Lung (tissue), 11 donors: ENCODE measurements at regions not wholly inside any gene's neighbourhood (a gene's known extent, or its start where the extent isn't known, plus 50 kb on each side); places are given as distances from the start of the nearest gene placed in this dataset.

ENCODE experiments used
- ATAC-seq: fragments of 200-7000 bp; cut with Tn5 transposase; one replicate; pipeline ENCODE4 v1.9.1; 2020; ENCODE audit warnings: moderate number of reproducible peaks; ENCODE audit not compliant: insufficient read depth, low FRiP score
- DNase-seq, 3 donors: peaks; one replicate each; pipeline ENCODE4 v3.0.0-alpha.2; 2013 to 2017
- H3K27ac ChIP-seq, 2 donors: one replicate each; pipeline ENCODE4 v1.5.1; 2013; ENCODE audit warnings: mild to moderate bottlenecking in 2 of 2, moderate library complexity in 2 of 2, control low read depth in 1 of 2, inconsistent platforms in 1 of 2, low read depth in 1 of 2, low read length in 1 of 2
- H3K27me3 ChIP-seq, 3 donors: one replicate each; pipeline ENCODE4 v1.5.1; 2013; ENCODE audit warnings: low read length in 2 of 3; ENCODE audit not compliant: control insufficient read depth in 3 of 3, insufficient read depth in 3 of 3
- H3K36me3 ChIP-seq, 4 donors: one replicate each; pipeline ENCODE4 v1.5.1; 2013; ENCODE audit warnings: low read length in 4 of 4, mild to moderate bottlenecking in 1 of 4, moderate library complexity in 1 of 4; ENCODE audit not compliant: control insufficient read depth in 4 of 4, insufficient read depth in 4 of 4
- H3K4me1 ChIP-seq, 5 donors: one replicate each; pipeline ENCODE4 v1.5.1; 2013; ENCODE audit warnings: low read length in 5 of 5, mild to moderate bottlenecking in 2 of 5, moderate library complexity in 1 of 5; ENCODE audit not compliant: control insufficient read depth in 5 of 5, insufficient read depth in 5 of 5
- H3K4me3 ChIP-seq: one replicate; pipeline ENCODE4 v1.5.1; 2013; ENCODE audit warnings: mild to moderate bottlenecking, control low read depth, moderate library complexity
- H3K9ac ChIP-seq, 2 donors: one replicate each; pipeline ENCODE4 v1.5.1; 2013; ENCODE audit warnings: low read length in 2 of 2, control low read depth in 1 of 2; ENCODE audit not compliant: insufficient read depth in 1 of 2
- H3K9me3 ChIP-seq, 4 donors: one replicate each; pipeline ENCODE4 v1.5.1; 2013; ENCODE audit warnings: low read length in 3 of 4, mild to moderate bottlenecking in 1 of 4, moderate library complexity in 1 of 4; ENCODE audit not compliant: control insufficient read depth in 4 of 4, insufficient read depth in 3 of 4
- CTCF ChIP-seq: IDR thresholded peaks from 2 replicates; pipeline ENCODE4 v1.5.1; 2012; ENCODE audit warnings: mild to moderate bottlenecking; ENCODE audit errors: control extremely low read depth, extremely low read depth
- WGBS, 2 donors: extraction: QIAGEN DNeasy Blood & Tissue Kit; methylation state at CpG; one replicate each; pipeline ENCODE4 v1.1.7; 2013; 5-methylcytosine and 5-hydroxymethylcytosine counted together
- donor health status: control.
- donor health status: control.
- donor health status: Bipolar disorder and iron deficiency.
- donor health status: healthy.
- donor health status: DM: yes; HTN: yes; CAD: no.

- no peak for DNase-seq
- H3K27me3 ChIP-seq = peaks cover 4 to 17% (median 14%) of the 10 kb centered on the region in 3 donors
- H3K4me1 ChIP-seq = no peaks in the 10 kb centered on the region
- no peak overlapping the region for H3K4me3 ChIP-seq
- ATAC-seq = no peak
- 81 to 91% methylated on average over 5 of the region's 5 CpGs for WGBS, 2 donors
- peaks cover 0 to 11% (median 2%) of the 10 kb centered on the region in 4 donors for H3K9me3 ChIP-seq
- no peaks in the 10 kb centered on the region for H3K36me3 ChIP-seq
- H3K9ac ChIP-seq = no peak overlapping the region
- H3K27ac ChIP-seq = no peak overlapping the region
- no peak for TF ChIP-seq CTCF
Observed at GRCh38 chr22:45073064-45073463, 63.3 kb upstream of the PHF21B start.

- no peaks in the 10 kb centered on the region for H3K36me3 ChIP-seq
- peaks cover 0 to 2% (median 0%) of the 10 kb centered on the region in 4 donors for H3K9me3 ChIP-seq
- no peak overlapping the region for H3K27ac ChIP-seq
- H3K4me1 ChIP-seq = peaks cover 0 to 3% (median 0%) of the 10 kb centered on the region in 5 donors
- H3K27me3 ChIP-seq = peaks cover 4 to 30% (median 27%) of the 10 kb centered on the region in 3 donors
- DNase-seq = no peak
- TF ChIP-seq CTCF = no peak
- ATAC-seq = no peak
- no peak overlapping the region for H3K4me3 ChIP-seq
- WGBS, 2 donors = 62 to 70% methylated on average over 14 of the region's 14 CpGs
- no peak overlapping the region for H3K9ac ChIP-seq
Observed at GRCh38 chr22:45077286-45077685, 67.5 kb upstream of the PHF21B start.

GRCh38 chr22:45077826-45078334 lies 68.1 kb upstream of the PHF21B start:
- no peak for TF ChIP-seq CTCF
- ATAC-seq (no peak), DNase-seq (no peak)
- Histone ChIP-seq H3K27me3 (peaks cover 4 to 30% (median 25%) of the 10 kb centered on the region in 3 donors), H3K27ac (no peak overlapping the region), H3K4me3 (no peak overlapping the region), H3K9me3 (peaks cover 0 to 5% (median 0%) of the 10 kb centered on the region in 4 donors), H3K9ac (no peak overlapping the region), H3K36me3 (no peaks in the 10 kb centered on the region), H3K4me1 (peaks cover 0 to 3% (median 0%) of the 10 kb centered on the region in 5 donors)
- 53 to 65% methylated on average over 24 to 25 of the region's 25 CpGs for WGBS, 2 donors

- Histone ChIP-seq H3K9me3 (peaks cover 0 to 5% (median 0%) of the 10 kb centered on the region in 4 donors), H3K36me3 (no peaks in the 10 kb centered on the region), H3K27ac (no peak overlapping the region), H3K4me1 (peaks cover 0 to 3% (median 0%) of the 10 kb centered on the region in 5 donors), H3K4me3 (no peak overlapping the region), H3K9ac (no peak overlapping the region), H3K27me3 (peaks cover 0 to 18% (median 15%) of the 10 kb centered on the region in 3 donors)
- WGBS, 2 donors = 32 to 39% methylated on average over 9 of the region's 9 CpGs
- DNase-seq = no peak
- ATAC-seq = no peak
- no peak for TF ChIP-seq CTCF
Observed at GRCh38 chr22:45082795-45083194, 73.0 kb upstream of the PHF21B start.
